ENCODE measurements at regions not wholly inside any gene's neighbourhood (a gene's known extent, or its start where the extent isn't known, plus 50 kb on each side); places are given as distances from the start of the nearest gene placed in this dataset.

GRCh38 chr11:133746663-133747306 lies 98.5 kb downstream of the SPATA19 start:
- no peak overlapping the region for H3K4ac ChIP-seq (ENCODE audit: low read depth, low read length)
- H4K91ac ChIP-seq (ENCODE audit: insufficient read length, low read depth, low read length): no peak overlapping the region
- H3K27me3 ChIP-seq (ENCODE audit: insufficient read depth, low read length): no peaks in the 10 kb centered on the region
- no peak for DNase-seq
- no peaks in the 10 kb centered on the region for H3K79me2 ChIP-seq (ENCODE audit: insufficient read depth, low read length)
- no peaks in the 10 kb centered on the region for H3K9me3 ChIP-seq (ENCODE audit: control insufficient read depth, low read depth, low read length)
- H3K9ac ChIP-seq (ENCODE audit: extremely low read depth, insufficient read length, low read length): no peak overlapping the region
- Mint-ChIP-seq H3K27ac (no peak overlapping the region), H3K4me1 (peaks cover 23 to 33% of the 10 kb centered on the region in 2 experiments), H3K4me3 (no peak overlapping the region), H3K36me3 (ENCODE audit: insufficient read depth in 1 of 3, low read depth in 3 of 3) (peaks cover 0 to 4% (median 0%) of the 10 kb centered on the region in 3 experiments; a peak in 4 of 7 replicates), H3K9me3 (peaks cover 3 to 8% of the 10 kb centered on the region in 2 experiments; a peak in 4 of 5 replicates), H3K27me3 (ENCODE audit: low read depth) (peaks cover 9% of the 10 kb centered on the region)
- no peak overlapping the region for H3K14ac ChIP-seq (ENCODE audit: insufficient read depth, low read length)
- H4K8ac ChIP-seq (replicated peaks; ENCODE audit: insufficient read length, low read depth, low read length): no peak overlapping the region
- no peak overlapping the region for H3K18ac ChIP-seq (ENCODE audit: insufficient read length, low read depth, low read length)
- H3K4me2 ChIP-seq (ENCODE audit: insufficient read depth, insufficient read length, low read length): no peak overlapping the region
- no CpG with 5 or more reads among the region's 18 CpGs for WGBS (ENCODE audit: extremely low coverage, insufficient read length, low lambda C conversion rate)
- no peak overlapping the region for H2BK5ac ChIP-seq (ENCODE audit: insufficient read length, low read length)
- H2BK120ac ChIP-seq (ENCODE audit: low read depth, low read length, poor library complexity, severe bottlenecking): no peak overlapping the region
- H3K27ac ChIP-seq (ENCODE audit: insufficient read length, low read depth, low read length): no peak overlapping the region
- 0 out of 2 replicates have a peak, but pooled peaks cover 5% of the 10 kb centered on the region for H3K4me1 ChIP-seq (ENCODE audit: insufficient read depth, low read length)
- H3K56ac ChIP-seq (ENCODE audit: insufficient read length, low read depth, low read length): no peak overlapping the region
- H2AFZ ChIP-seq (ENCODE audit: low read length): no peak overlapping the region
- no peak overlapping the region for H2AK5ac ChIP-seq (ENCODE audit: insufficient read length, low read length)
- TF ChIP-seq CTCF (conservative IDR thresholded peaks at IDR 0.05): no peak
- no peak overlapping the region for H2BK15ac ChIP-seq (ENCODE audit: low read depth, low read length)
- no peak overlapping the region for H3T11ph ChIP-seq (ENCODE audit: low read length)
- no peaks in the 10 kb centered on the region for H3K23me2 ChIP-seq (ENCODE audit: insufficient read length, low read depth, low read length, poor library complexity, severe bottlenecking)
- no peaks in the 10 kb centered on the region for H3K79me1 ChIP-seq (ENCODE audit: insufficient read depth, low read depth, low read length, poor library complexity, severe bottlenecking)
- no peaks in the 10 kb centered on the region for H4K20me1 ChIP-seq (ENCODE audit: control insufficient read depth, insufficient read depth, insufficient read length)
- no peak overlapping the region for H4K5ac ChIP-seq (ENCODE audit: insufficient read length, low read depth, low read length)
- no peak overlapping the region for H3K23ac ChIP-seq (ENCODE audit: insufficient read length, low read depth, low read length)
- H2BK20ac ChIP-seq (ENCODE audit: low read depth, low read length, poor library complexity, severe bottlenecking): no peak overlapping the region
- no peak overlapping the region for H2BK12ac ChIP-seq (ENCODE audit: insufficient read length, low read depth, low read length)

Measured in H9 (cell line).